ENCODE measurements at regions not wholly inside any gene's neighbourhood (a gene's known extent, or its start where the extent isn't known, plus 50 kb on each side); places are given as distances from the start of the nearest gene placed in this dataset.

GRCh38 chr10:6915307-6915706, 335.2 kb upstream of the PRKCQ start:
- TF ChIP-seq CTCF (IDR thresholded peaks at IDR 0.05) (no peak), ZFX (IDR thresholded peaks at IDR 0.05; ENCODE audit: borderline replicate concordance) (no peak)
